Mesendoderm (in vitro differentiated cells): ENCODE measurements at regions not wholly inside any gene's neighbourhood (a gene's known extent, or its start where the extent isn't known, plus 50 kb on each side); places are given as distances from the start of the nearest gene placed in this dataset.

Source experiments
- DNase-seq: peaks from one replicate; pipeline ENCODE4 v3.0.0; 2013
- H2AK5ac ChIP-seq: 2 replicates; pipeline ENCODE4 v1.6.1; 2013; ENCODE audit warnings: low read length, inconsistent platforms
- H2BK120ac ChIP-seq: 2 replicates; pipeline ENCODE4 v1.6.1; 2013; ENCODE audit warnings: low read depth, mild to moderate bottlenecking, low read length, moderate library complexity, mixed read lengths
- H2BK15ac ChIP-seq: replicated peaks from 2 replicates; pipeline ENCODE4 v1.6.1; 2013; ENCODE audit warnings: low read depth, mild to moderate bottlenecking, moderate library complexity
- H2BK5ac ChIP-seq: 2 replicates; pipeline ENCODE4 v1.6.1; 2013; ENCODE audit warnings: low read length, inconsistent platforms
- H3K18ac ChIP-seq: 2 replicates; pipeline ENCODE4 v1.6.1; 2013; ENCODE audit warnings: mild to moderate bottlenecking, low read length, mixed read lengths
- H3K23ac ChIP-seq: one replicate; pipeline ENCODE4 v1.6.1; 2013; ENCODE audit warnings: low read length
- H3K27ac ChIP-seq: 2 replicates; pipeline ENCODE4 v1.5.1; 2013; ENCODE audit warnings: low read depth, mild to moderate bottlenecking, inconsistent platforms, low read length, moderate library complexity
- H3K27me3 ChIP-seq: 2 replicates; pipeline ENCODE4 v1.6.1; 2013; ENCODE audit warnings: low read length, control low read depth, mild to moderate bottlenecking, inconsistent platforms; ENCODE audit not compliant: insufficient read depth, poor library complexity
- H3K36me3 ChIP-seq: 2 replicates; pipeline ENCODE4 v1.6.1; 2013; ENCODE audit warnings: low read length, inconsistent platforms; ENCODE audit not compliant: control insufficient read depth, insufficient read depth
- H3K4ac ChIP-seq: one replicate; pipeline ENCODE4 v1.6.1; 2013; ENCODE audit warnings: low read depth, mild to moderate bottlenecking, low read length, moderate library complexity
- H3K4me1 ChIP-seq: 2 replicates; pipeline ENCODE4 v1.6.1; 2013; ENCODE audit warnings: low read depth, low read length, inconsistent platforms; ENCODE audit not compliant: control insufficient read depth
- H3K4me2 ChIP-seq: 2 replicates; pipeline ENCODE4 v1.6.1; 2013; ENCODE audit warnings: low read length
- H3K4me3 ChIP-seq: 2 replicates; pipeline ENCODE4 v1.5.1; 2013; ENCODE audit warnings: mild to moderate bottlenecking, low read length
- H3K56ac ChIP-seq: one replicate; pipeline ENCODE4 v1.6.1; 2013; ENCODE audit warnings: low read length
- H3K79me1 ChIP-seq: 2 replicates; pipeline ENCODE4 v1.6.1; 2013; ENCODE audit warnings: low read length, inconsistent platforms
- H3K79me2 ChIP-seq: 2 replicates; pipeline ENCODE4 v1.6.1; 2013; ENCODE audit warnings: mild to moderate bottlenecking, low read length; ENCODE audit not compliant: control insufficient read depth, insufficient read depth
- H3K9ac ChIP-seq: 2 replicates; pipeline ENCODE4 v1.6.1; 2013; ENCODE audit warnings: low read length, inconsistent platforms
- H4K5ac ChIP-seq: one replicate; pipeline ENCODE4 v1.6.1; 2013; ENCODE audit warnings: low read length
- H4K8ac ChIP-seq: one replicate; pipeline ENCODE4 v1.6.1; 2013; ENCODE audit warnings: low read depth, mild to moderate bottlenecking, control low read depth, low read length, moderate library complexity
- WGBS: extraction: QIAGEN DNeasy Blood & Tissue Kit; methylation state at CpG from one replicate; pipeline ENCODE4 v1.1.7; 2013; ENCODE audit warnings: low lambda C conversion rate, missing lambda C conversion rate; ENCODE audit not compliant: insufficient coverage; ENCODE audit errors: extremely low coverage; 5-methylcytosine and 5-hydroxymethylcytosine counted together

DNA sequence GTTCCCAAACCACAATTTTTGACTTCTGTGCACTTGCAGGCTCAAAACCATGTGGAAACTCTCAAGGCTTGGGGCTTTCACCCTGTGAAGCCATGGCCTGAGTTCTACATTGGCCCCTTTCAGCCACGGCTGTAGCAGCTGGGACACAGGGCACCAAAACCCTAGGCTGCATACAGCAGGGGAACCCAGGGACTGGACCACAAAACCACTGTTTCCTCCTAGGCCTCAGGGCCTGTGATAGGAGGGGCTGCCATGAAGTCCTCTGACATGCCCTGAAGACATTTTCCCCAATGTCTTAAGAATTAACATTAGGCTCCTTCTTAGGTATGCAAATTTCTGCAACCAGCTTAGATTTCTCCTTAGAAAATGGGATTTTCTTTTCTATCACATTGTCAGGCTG lies 312.1 kb upstream of the TUSC1 start:
- H3K9ac ChIP-seq, result no peak overlapping the region
- no peak overlapping the region for H4K5ac ChIP-seq
- no peak overlapping the region for H3K4me3 ChIP-seq
- H4K8ac ChIP-seq, result no peak overlapping the region
- DNase-seq, result no peak
- H3K36me3 ChIP-seq, result no peaks in the 10 kb centered on the region
- no peak overlapping the region for H2BK120ac ChIP-seq
- H2BK15ac ChIP-seq, result no peak overlapping the region
- H3K27me3 ChIP-seq, result no peaks in the 10 kb centered on the region
- H3K79me1 ChIP-seq, result no peaks in the 10 kb centered on the region
- no peak overlapping the region for H2AK5ac ChIP-seq
- no peak overlapping the region for H3K23ac ChIP-seq
- H3K56ac ChIP-seq, result no peak overlapping the region
- no peak overlapping the region for H3K18ac ChIP-seq
- no CpG with 5 or more reads among the region's 1 CpG for WGBS
- no peaks in the 10 kb centered on the region for H3K79me2 ChIP-seq
- H3K4ac ChIP-seq, result no peak overlapping the region
- H3K4me2 ChIP-seq, result no peak overlapping the region
- H3K4me1 ChIP-seq, result no peaks in the 10 kb centered on the region
- no peak overlapping the region for H3K27ac ChIP-seq
- H2BK5ac ChIP-seq, result no peak overlapping the region

DNA sequence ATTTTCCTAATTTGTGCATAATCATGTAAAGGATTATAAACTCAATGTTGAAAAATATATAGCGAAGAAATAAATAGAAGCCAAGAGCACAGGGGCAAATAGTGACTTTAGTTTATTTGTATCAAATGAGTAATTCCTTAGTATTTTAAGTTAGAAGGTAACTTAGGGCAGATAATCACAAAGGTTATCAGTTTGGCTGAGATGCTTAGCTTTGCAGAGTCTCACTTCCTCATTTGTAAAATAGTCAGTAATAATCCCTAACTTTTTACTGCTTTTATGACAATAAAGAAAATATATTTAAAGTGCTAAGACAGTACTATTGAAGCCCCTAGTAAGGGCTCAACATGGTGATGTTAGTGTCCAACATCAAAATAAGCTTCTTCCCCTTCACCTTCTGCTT lies 297.4 kb upstream of the TUSC1 start:
- Histone ChIP-seq H4K5ac (no peak overlapping the region), H3K56ac (no peak overlapping the region), H3K36me3 (no peaks in the 10 kb centered on the region), H3K27ac (no peak overlapping the region), H3K18ac (no peak overlapping the region), H2AK5ac (no peak overlapping the region), H3K4ac (no peak overlapping the region), H3K9ac (no peak overlapping the region), H3K27me3 (no peaks in the 10 kb centered on the region), H3K23ac (no peak overlapping the region), H2BK15ac (no peak overlapping the region), H4K8ac (no peak overlapping the region), H3K79me1 (no peaks in the 10 kb centered on the region), H3K4me3 (no peak overlapping the region), H3K79me2 (no peaks in the 10 kb centered on the region), H3K4me2 (no peak overlapping the region), H2BK5ac (no peak overlapping the region), H2BK120ac (no peak overlapping the region), H3K4me1 (no peaks in the 10 kb centered on the region)
- no CpG with 5 or more reads among the region's 1 CpG for WGBS
- DNase-seq, result no peak

DNA sequence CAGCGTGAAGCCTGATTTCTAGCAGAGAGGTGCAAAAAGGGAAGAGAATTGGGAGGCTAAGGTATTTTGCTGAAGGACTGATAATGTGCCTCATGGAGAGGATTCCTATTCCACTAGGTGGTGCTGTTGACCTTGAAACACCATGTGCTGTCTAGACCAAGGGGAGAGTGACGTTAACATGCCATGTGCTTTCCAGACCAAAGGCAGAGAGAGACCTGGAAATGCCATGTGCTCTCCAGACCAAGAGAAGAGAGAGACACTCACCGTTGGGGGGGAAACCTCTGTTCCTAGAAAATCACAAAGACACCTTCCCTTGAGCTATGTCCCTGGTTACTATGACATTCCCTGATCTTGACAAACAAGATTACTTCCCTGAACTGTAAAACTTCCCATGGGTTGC lies 286.0 kb upstream of the TUSC1 start:
- Histone ChIP-seq H4K8ac (no peak overlapping the region), H3K4me3 (no peak overlapping the region), H2BK15ac (no peak overlapping the region), H3K23ac (no peak overlapping the region), H3K79me2 (no peaks in the 10 kb centered on the region), H2AK5ac (no peak overlapping the region), H3K4me2 (no peak overlapping the region), H3K56ac (no peak overlapping the region), H3K9ac (no peak overlapping the region), H3K4me1 (no peaks in the 10 kb centered on the region), H3K27ac (no peak overlapping the region), H3K4ac (no peak overlapping the region), H4K5ac (no peak overlapping the region), H2BK120ac (no peak overlapping the region), H3K79me1 (no peaks in the 10 kb centered on the region), H2BK5ac (no peak overlapping the region), H3K18ac (peak overlapping the region; percentile 65), H3K27me3 (no peaks in the 10 kb centered on the region), H3K36me3 (no peaks in the 10 kb centered on the region)
- WGBS, result no CpG with 5 or more reads among the region's 3 CpGs
- peak; percentile 95 for DNase-seq

DNA sequence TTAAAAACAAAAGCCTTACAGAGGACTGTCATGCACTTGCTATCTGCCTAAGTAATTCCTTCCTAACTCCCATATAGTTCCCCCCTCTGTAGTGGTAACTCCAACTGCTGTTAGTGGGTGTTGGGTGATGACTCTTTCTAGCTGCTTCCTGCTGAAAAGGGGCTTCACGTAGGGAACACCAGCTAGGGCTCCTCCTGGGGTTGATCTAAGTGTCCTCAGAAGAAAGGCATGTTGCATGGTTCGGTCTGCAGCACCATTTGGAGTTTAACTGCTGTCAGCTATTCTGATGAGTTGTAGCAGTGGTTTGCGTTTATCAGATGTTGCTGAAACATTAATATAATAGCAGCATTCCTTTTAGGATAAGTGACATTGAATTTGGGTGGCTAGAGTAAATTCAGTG lies 281.9 kb upstream of the TUSC1 start:
- no peak overlapping the region for H2AK5ac ChIP-seq
- H3K4ac ChIP-seq, result no peak overlapping the region
- no peak overlapping the region for H3K9ac ChIP-seq
- no peaks in the 10 kb centered on the region for H3K27me3 ChIP-seq
- no peak overlapping the region for H3K56ac ChIP-seq
- WGBS, result no CpG with 5 or more reads among the region's 3 CpGs
- H3K79me1 ChIP-seq, result no peaks in the 10 kb centered on the region
- H3K4me3 ChIP-seq, result no peak overlapping the region
- H4K8ac ChIP-seq, result no peak overlapping the region
- no peak overlapping the region for H3K18ac ChIP-seq
- no peaks in the 10 kb centered on the region for H3K79me2 ChIP-seq
- H2BK15ac ChIP-seq, result no peak overlapping the region
- no peaks in the 10 kb centered on the region for H3K36me3 ChIP-seq
- H4K5ac ChIP-seq, result no peak overlapping the region
- no peaks in the 10 kb centered on the region for H3K4me1 ChIP-seq
- no peak overlapping the region for H2BK120ac ChIP-seq
- no peak overlapping the region for H3K23ac ChIP-seq
- no peak for DNase-seq
- no peak overlapping the region for H3K4me2 ChIP-seq
- H2BK5ac ChIP-seq, result no peak overlapping the region
- no peak overlapping the region for H3K27ac ChIP-seq

DNA sequence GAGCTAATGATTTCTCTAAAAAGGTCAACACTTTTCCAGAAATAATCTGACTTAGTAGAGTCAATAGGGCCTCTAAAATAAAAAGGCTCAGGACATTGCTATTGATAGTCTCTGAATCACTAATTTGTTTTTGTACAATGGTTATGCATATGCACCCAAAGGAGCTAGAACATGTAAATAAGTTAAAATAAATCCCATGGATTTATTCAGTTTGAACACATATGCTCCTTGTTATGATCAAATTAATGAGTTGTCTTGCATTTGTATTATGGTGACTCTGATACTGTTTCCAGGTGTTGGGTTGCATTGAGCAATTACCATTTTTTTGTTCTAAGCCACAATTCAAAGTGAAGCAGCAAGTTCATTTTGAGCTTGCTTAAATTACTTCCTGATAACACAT lies 276.0 kb upstream of the TUSC1 start:
- H3K4me1 ChIP-seq, result no peaks in the 10 kb centered on the region
- H3K27ac ChIP-seq, result no peak overlapping the region
- no peak overlapping the region for H2BK5ac ChIP-seq
- no peak overlapping the region for H3K23ac ChIP-seq
- H2BK120ac ChIP-seq, result no peak overlapping the region
- H3K4me3 ChIP-seq, result no peak overlapping the region
- H3K18ac ChIP-seq, result no peak overlapping the region
- H3K4ac ChIP-seq, result no peak overlapping the region
- no peak overlapping the region for H2BK15ac ChIP-seq
- no peak overlapping the region for H3K56ac ChIP-seq
- no peak overlapping the region for H3K9ac ChIP-seq
- no peaks in the 10 kb centered on the region for H3K27me3 ChIP-seq
- H3K79me2 ChIP-seq, result no peaks in the 10 kb centered on the region
- H4K5ac ChIP-seq, result no peak overlapping the region
- H3K36me3 ChIP-seq, result no peaks in the 10 kb centered on the region
- DNase-seq, result no peak
- H3K4me2 ChIP-seq, result no peak overlapping the region
- no peaks in the 10 kb centered on the region for H3K79me1 ChIP-seq
- no peak overlapping the region for H4K8ac ChIP-seq
- H2AK5ac ChIP-seq, result no peak overlapping the region

DNA sequence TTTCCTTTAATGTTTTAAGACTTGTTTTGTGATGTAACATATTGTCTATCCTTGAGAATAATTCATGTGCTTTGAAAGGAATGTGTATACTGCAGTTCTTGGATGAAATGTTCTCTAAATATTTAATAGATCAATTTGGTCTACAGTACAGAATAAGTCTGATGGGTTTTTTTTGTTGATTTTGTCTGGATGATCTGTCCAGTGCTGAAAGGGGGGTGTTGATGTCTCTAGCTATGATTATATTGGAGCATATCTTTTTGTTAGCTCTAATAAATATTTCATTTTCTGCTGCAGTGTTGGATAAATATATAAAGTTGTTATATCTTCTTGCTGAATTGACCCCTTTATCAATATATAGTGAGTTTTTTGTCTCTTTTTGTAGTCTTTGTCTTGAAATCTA lies 269.9 kb upstream of the TUSC1 start:
- Histone ChIP-seq H3K4ac (no peak overlapping the region), H2BK15ac (no peak overlapping the region), H3K4me2 (no peak overlapping the region), H3K79me1 (no peaks in the 10 kb centered on the region), H3K9ac (no peak overlapping the region), H3K4me3 (no peak overlapping the region), H3K56ac (no peak overlapping the region), H2BK5ac (no peak overlapping the region), H3K27me3 (no peaks in the 10 kb centered on the region), H3K27ac (no peak overlapping the region), H3K23ac (no peak overlapping the region), H4K8ac (no peak overlapping the region), H3K4me1 (no peaks in the 10 kb centered on the region), H2AK5ac (no peak overlapping the region), H4K5ac (no peak overlapping the region), H3K36me3 (no peaks in the 10 kb centered on the region), H2BK120ac (no peak overlapping the region), H3K79me2 (no peaks in the 10 kb centered on the region), H3K18ac (no peak overlapping the region)
- DNase-seq, result no peak
